ENCODE measurements at regions not wholly inside any gene's neighbourhood (a gene's known extent, or its start where the extent isn't known, plus 50 kb on each side); places are given as distances from the start of the nearest gene placed in this dataset.

DNA sequence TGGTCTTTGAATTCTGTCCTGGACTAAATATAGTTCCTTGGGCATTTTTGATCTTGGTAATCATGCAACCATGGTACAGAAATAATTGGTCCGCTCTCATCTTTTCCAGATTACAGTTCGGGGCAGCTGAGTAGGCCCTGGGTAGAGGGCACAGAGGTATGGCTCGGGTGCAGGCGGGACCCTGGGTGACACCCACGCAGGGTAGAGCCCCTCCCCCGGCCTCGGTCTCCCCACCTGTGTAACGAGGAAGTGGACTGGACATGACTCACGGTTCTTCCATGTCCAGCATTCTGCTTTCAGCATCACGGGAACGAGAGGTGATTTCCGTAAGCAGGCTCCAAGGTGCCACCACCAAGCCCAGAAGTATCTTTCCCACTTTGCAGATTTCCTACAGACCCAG, 91.0 kb upstream of the DIO3 start:
- intact Hi-C loops (cut with DNase I) = loop anchor here in 1 of 2 donors (10.0 kb wide), 1 partner anchor 65 kb away; no protein-coding TSS in a partner anchor
- H3K4me3 ChIP-seq = no peak overlapping the region
- H3K27ac ChIP-seq = no peak overlapping the region
- no peaks in the 10 kb centered on the region for H3K27me3 ChIP-seq
- no peaks in the 10 kb centered on the region for H3K4me1 ChIP-seq
- no peak for ATAC-seq
- DNase-seq = peak in 1 of 3 donors; percentile 37
- WGBS (ENCODE audit: insufficient coverage, low coverage, low lambda C conversion rate, missing lambda C conversion rate) = 81% methylated on average over 12 of the region's 12 CpGs
- TF ChIP-seq, protein P1, sequence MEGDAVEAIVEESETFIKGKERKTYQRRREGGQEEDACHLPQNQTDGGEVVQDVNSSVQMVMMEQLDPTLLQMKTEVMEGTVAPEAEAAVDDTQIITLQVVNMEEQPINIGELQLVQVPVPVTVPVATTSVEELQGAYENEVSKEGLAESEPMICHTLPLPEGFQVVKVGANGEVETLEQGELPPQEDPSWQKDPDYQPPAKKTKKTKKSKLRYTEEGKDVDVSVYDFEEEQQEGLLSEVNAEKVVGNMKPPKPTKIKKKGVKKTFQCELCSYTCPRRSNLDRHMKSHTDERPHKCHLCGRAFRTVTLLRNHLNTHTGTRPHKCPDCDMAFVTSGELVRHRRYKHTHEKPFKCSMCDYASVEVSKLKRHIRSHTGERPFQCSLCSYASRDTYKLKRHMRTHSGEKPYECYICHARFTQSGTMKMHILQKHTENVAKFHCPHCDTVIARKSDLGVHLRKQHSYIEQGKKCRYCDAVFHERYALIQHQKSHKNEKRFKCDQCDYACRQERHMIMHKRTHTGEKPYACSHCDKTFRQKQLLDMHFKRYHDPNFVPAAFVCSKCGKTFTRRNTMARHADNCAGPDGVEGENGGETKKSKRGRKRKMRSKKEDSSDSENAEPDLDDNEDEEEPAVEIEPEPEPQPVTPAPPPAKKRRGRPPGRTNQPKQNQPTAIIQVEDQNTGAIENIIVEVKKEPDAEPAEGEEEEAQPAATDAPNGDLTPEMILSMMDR (IDR thresholded peaks at IDR 0.05) = no peak
- TF ChIP-seq POLR2A (IDR thresholded peaks at IDR 0.05) = no peak
- H3K9me3 ChIP-seq = no peaks in the 10 kb centered on the region
- H3K36me3 ChIP-seq = no peaks in the 10 kb centered on the region

DNA sequence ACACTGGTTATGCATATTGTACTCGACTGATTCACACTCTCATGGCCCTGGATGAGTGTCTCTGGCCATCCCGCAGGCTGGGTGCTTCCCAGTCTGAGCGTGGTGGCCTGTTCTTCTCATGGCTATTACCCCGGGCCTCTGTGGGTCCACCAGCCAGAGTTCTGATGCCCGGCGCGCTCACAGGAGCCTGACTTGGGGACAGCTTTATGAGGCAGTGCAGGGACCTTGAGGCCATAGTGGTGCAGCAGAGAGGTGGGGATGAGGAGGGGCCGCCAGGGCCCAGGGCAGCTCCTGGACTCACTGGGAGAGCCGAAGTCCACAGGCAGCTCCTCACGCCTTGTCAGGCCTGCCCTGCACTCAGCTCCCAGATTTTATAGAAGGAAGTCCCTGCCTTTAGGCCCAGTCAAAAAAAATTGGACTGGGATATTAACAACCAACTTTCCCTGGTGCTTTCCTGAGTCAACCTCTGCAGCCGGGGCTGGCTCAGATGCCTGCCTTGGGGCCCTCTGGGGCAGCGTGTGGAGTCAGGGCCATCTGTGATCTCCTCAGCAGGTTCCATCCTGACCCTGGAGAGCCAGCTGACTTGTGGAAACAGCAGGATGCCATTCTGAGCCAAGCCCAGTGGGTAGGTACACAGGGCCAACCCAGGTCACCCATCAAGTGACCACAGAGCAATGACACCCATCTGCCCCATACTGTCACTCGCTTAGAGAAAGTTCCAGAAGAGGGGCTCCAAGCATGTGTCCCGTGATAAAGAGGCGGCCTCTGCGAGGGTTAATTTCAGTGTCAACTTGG, 89.4 kb upstream of the DIO3 start:
- WGBS (ENCODE audit: insufficient coverage, low coverage, low lambda C conversion rate, missing lambda C conversion rate) = 75% methylated on average over 6 of the region's 16 CpGs
- Histone ChIP-seq H3K27ac (no peak overlapping the region), H3K4me1 (peaks cover 0 to 16% (median 8%) of the 10 kb centered on the region in 4 donors), H3K9me3 (no peaks in the 10 kb centered on the region), H3K27me3 (no peaks in the 10 kb centered on the region), H3K36me3 (no peaks in the 10 kb centered on the region), H3K4me3 (no peak overlapping the region)
- DNase-seq (peak in 1 of 3 donors; percentile 26), ATAC-seq (no peak)
- intact Hi-C loops (cut with DNase I) = loop anchor here in 1 of 2 donors (10.0 kb wide), 1 partner anchor 67 kb away; no protein-coding TSS in a partner anchor
- TF ChIP-seq POLR2A (IDR thresholded peaks at IDR 0.05) = no peak

DNA sequence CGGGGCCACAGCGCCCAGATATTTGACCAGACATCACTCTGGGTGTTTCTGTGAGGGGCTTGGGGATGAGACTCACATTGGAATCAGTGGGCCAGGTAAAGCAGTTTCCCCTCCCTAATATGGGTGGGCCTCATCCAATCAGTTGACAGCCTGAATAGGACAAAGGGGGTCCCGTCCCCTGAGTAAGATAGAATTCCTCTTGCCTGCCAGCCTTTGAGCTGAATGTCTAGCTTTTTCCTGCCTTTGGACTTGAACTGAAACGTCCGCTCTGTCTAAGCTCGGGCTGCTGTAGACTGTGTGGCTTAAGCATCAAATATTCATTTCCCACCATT, 88.8 kb upstream of the DIO3 start:
- no peak for DNase-seq
- peaks cover 0 to 22% (median 11%) of the 10 kb centered on the region in 4 donors for H3K4me1 ChIP-seq
- no peak overlapping the region for H3K4me3 ChIP-seq
- H3K9me3 ChIP-seq = no peaks in the 10 kb centered on the region
- TF ChIP-seq, protein P1 (IDR thresholded peaks at IDR 0.05) = no peak
- no peak for TF ChIP-seq POLR2A (IDR thresholded peaks at IDR 0.05)
- 0% methylated on average over 1 of the region's 6 CpGs for WGBS (ENCODE audit: insufficient coverage, low coverage, low lambda C conversion rate, missing lambda C conversion rate)
- ATAC-seq = no peak
- H3K27ac ChIP-seq = no peak overlapping the region
- H3K27me3 ChIP-seq = no peaks in the 10 kb centered on the region
- intact Hi-C loops (cut with DNase I) = loop anchor here in 1 of 2 donors (10.0 kb wide), 1 partner anchor 68 kb away; no protein-coding TSS in a partner anchor
- no peaks in the 10 kb centered on the region for H3K36me3 ChIP-seq

DNA sequence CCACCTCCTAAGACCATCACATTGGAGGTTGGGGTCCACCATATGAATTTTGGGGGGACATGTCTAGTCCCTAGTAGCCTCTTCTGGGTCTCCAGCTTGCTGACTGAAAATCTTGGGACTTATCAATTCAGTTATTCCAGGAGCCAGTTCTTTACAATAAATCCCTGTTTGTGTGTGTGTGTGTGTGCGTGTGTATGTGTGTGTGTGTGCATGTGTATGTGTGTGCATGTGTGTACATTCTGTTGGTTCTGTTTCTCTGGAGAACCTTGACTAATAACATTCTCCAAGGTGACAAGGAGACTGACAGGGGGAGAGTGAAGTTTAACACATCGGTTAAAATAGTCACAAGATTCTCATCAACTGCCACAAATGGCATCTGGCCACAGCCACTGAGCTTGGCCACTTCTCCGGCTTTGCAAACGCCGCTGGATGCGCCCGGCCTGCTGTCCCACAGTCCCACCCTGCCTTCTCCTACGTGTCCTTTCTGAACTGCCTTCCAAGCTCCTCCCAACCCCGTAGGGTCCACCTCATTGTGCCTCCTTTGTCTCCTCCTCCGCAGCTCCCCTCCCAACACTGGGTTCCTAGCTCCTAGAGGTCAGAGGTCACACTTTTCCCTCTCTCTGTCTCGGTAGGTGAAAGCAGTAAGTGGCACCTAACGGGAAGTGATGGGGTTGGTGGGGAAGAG, 88.1 kb upstream of the DIO3 start:
- 92% methylated on average over 10 of the region's 12 CpGs for WGBS (ENCODE audit: insufficient coverage, low coverage, low lambda C conversion rate, missing lambda C conversion rate)
- Histone ChIP-seq H3K27me3 (no peaks in the 10 kb centered on the region), H3K9me3 (no peaks in the 10 kb centered on the region), H3K4me1 (peaks cover 0 to 29% (median 14%) of the 10 kb centered on the region in 4 donors), H3K4me3 (no peak overlapping the region), H3K36me3 (no peaks in the 10 kb centered on the region), H3K27ac (no peak overlapping the region)
- DNase-seq (peak in 1 of 3 donors; percentile 20), ATAC-seq (no peak)
- TF ChIP-seq, protein P1 (IDR thresholded peaks at IDR 0.05) = no peak
- TF ChIP-seq POLR2A (IDR thresholded peaks at IDR 0.05) = no peak
- intact Hi-C loops (cut with DNase I) = loop anchor here in 1 of 2 donors (10.0 kb wide), 1 partner anchor 68 kb away; no protein-coding TSS in a partner anchor

All from right lobe of liver (tissue), 6 donors.